GM10266 (cell line): ENCODE measurements at regions not wholly inside any gene's neighbourhood (a gene's known extent, or its start where the extent isn't known, plus 50 kb on each side); places are given as distances from the start of the nearest gene placed in this dataset.

Source experiments
- DNase-seq: peaks from one replicate; pipeline ENCODE4 v3.0.0; 2012; ENCODE audit errors: extremely low spot score
- CTCF ChIP-seq: IDR thresholded peaks from 2 replicates; pipeline ENCODE4 v1.5.1; 2012; ENCODE audit warnings: mild to moderate bottlenecking, low read depth; ENCODE audit not compliant: control insufficient read depth, insufficient read depth; ENCODE audit errors: missing control alignments

DNA sequence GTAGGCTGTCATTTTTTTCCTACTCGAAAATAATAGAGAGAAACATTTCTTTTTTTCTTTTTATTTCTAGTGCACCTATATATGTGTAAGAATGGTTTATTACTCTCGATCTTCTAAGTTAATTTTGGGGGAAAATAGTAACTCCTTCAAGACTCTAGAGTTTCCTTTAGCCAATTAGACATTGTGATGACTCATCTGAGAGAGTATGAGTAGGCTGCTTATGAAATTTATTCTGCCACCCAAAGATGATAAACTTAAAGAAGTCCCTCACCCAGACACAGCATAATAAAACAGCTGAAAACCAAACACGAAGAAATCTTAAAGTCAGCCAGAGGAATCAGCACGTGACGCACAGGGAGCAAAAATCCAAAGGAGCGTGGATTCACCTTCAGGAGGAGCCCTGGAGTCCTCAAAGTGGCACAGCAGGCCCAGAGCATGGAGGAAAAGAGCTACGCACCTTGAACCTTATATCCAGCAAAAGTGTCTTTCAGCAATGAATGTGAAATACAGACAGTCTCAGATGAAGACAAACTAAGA lies 81.9 kb downstream of the ERMARD start:
- TF ChIP-seq CTCF = no peak
- no peak for DNase-seq

DNA sequence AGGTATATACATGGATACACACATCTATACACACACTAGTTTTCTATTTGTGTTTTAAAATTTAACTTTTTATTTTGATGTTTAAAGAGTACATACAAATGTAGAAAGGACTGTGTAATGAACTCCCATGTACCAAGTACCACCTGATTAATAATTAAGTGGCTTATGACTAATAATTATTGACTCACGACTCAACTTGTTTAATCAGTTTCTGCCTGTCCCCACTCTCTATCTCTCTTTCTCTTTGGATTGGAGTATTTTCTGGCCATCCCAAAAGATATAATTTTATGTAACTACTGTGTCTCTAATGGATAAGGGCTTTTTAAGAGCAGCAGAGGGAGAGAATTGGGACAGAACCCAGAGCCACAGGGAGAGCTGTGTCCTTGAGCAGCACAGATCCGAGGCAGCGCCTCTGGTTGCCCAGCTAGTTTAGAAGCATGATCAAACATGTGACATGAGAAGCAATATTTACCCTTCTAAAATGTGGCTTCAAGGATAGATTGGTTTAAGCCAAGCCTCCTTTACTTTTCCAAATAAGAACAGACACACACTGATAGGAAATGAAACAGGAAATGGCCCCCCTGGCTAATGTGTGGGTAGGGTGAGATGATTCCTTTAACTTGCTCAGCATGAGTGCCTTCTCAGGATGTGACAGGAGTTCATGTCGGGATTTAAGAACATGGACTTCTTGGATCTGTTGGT lies 81.0 kb downstream of the ERMARD start:
- no peak for TF ChIP-seq CTCF
- DNase-seq = no peak

- peak; percentile 80 for DNase-seq
- TF ChIP-seq CTCF = peak; percentile 84
These were observed 80.2 kb downstream of the ERMARD start for GRCh38 chr6:169831450-169832246.
